GM13976 (cell line): ENCODE measurements at regions not wholly inside any gene's neighbourhood (a gene's known extent, or its start where the extent isn't known, plus 50 kb on each side); places are given as distances from the start of the nearest gene placed in this dataset.

Experiments used
- DNase-seq: peaks from one replicate; pipeline ENCODE4 v3.0.0; 2012; ENCODE audit warnings: low spot score
- CTCF ChIP-seq: IDR thresholded peaks from 2 replicates; pipeline ENCODE4 v1.5.1; 2012; ENCODE audit warnings: borderline replicate concordance, mild to moderate bottlenecking; ENCODE audit not compliant: insufficient read depth; ENCODE audit errors: extremely low read depth, missing control alignments, control extremely low read depth
- in situ Hi-C: fragments of 300-500 bp; cut with MboI; formaldehyde crosslinking; loops from one replicate; pipeline ENCODE4 v1.12.0; 2022; ENCODE audit warnings: low sequenced_read_pairs, mixed read lengths, inconsistent platforms; ENCODE audit not compliant: unreplicated experiment

- TF ChIP-seq CTCF, result no peak
- in situ Hi-C loops, result no loop called here
- no peak for DNase-seq
Observed at GRCh38 chr4:135238940-135239339, 1037.4 kb upstream of the PABPC4L start.

GRCh38 chr4:135236048-135236447, 1034.5 kb upstream of the PABPC4L start:
- no peak for TF ChIP-seq CTCF
- no peak for DNase-seq
- in situ Hi-C loops, result no loop called here

- in situ Hi-C loops, result no loop called here
- no peak for DNase-seq
- no peak for TF ChIP-seq CTCF
Observed at GRCh38 chr4:135227842-135228241, 1026.3 kb upstream of the PABPC4L start.

- in situ Hi-C loops, result no loop called here
- no peak for TF ChIP-seq CTCF
- DNase-seq, result no peak
Observed at GRCh38 chr4:135225551-135225950, 1024.0 kb upstream of the PABPC4L start.

GRCh38 chr4:135210341-135210740, 1008.8 kb upstream of the PABPC4L start:
- in situ Hi-C loops, result no loop called here
- no peak for TF ChIP-seq CTCF
- DNase-seq, result no peak

GRCh38 chr4:135207531-135207930, 1005.9 kb upstream of the PABPC4L start:
- DNase-seq, result no peak
- in situ Hi-C loops, result no loop called here
- TF ChIP-seq CTCF, result no peak

- no peak for TF ChIP-seq CTCF
- in situ Hi-C loops, result no loop called here
Observed at GRCh38 chr4:135204311-135204710, 1002.7 kb upstream of the PABPC4L start.

More at GRCh38 chr4:135204311-135204710, 1002.7 kb upstream of the PABPC4L start:
- DNase-seq, result no peak
